22Rv1 (cell line): ENCODE measurements at regions not wholly inside any gene's neighbourhood (a gene's known extent, or its start where the extent isn't known, plus 50 kb on each side); places are given as distances from the start of the nearest gene placed in this dataset.

Experiments used
- H3K27ac ChIP-seq: fragments of 450-650 bp; 2 replicates; pipeline ENCODE4 v1.5.1; 2017
- CTCF ChIP-seq: fragments of 450-650 bp; IDR thresholded peaks from 2 replicates; pipeline ENCODE4 v1.5.1; 2017; ENCODE audit warnings: mild to moderate bottlenecking
- ZFX ChIP-seq: fragments of 450-650 bp; IDR thresholded peaks from 2 replicates; pipeline ENCODE4 v1.6.1; 2017; ENCODE audit warnings: antibody characterized with exemption, borderline replicate concordance

GRCh38 chr10:109411917-109412316, 511.4 kb downstream of the XPNPEP1 start:
- no peak overlapping the region for H3K27ac ChIP-seq
- TF ChIP-seq CTCF = no peak
- TF ChIP-seq ZFX = no peak

GRCh38 chr10:109405338-109405737, 518.0 kb downstream of the XPNPEP1 start:
- no peak for TF ChIP-seq ZFX
- TF ChIP-seq CTCF = no peak
- no peak overlapping the region for H3K27ac ChIP-seq

- no peak overlapping the region for H3K27ac ChIP-seq
- TF ChIP-seq CTCF (no peak), ZFX (no peak)
Measured at GRCh38 chr10:109403551-109403950, 519.8 kb downstream of the XPNPEP1 start.

- TF ChIP-seq ZFX (no peak), CTCF (no peak)
- H3K27ac ChIP-seq = no peak overlapping the region
Measured at GRCh38 chr10:109393425-109393824, 529.9 kb downstream of the XPNPEP1 start.

- no peak overlapping the region for H3K27ac ChIP-seq
- no peak for TF ChIP-seq CTCF
- no peak for TF ChIP-seq ZFX
Measured at GRCh38 chr10:109386921-109387320, 536.4 kb downstream of the XPNPEP1 start.

- no peak for TF ChIP-seq CTCF
- no peak for TF ChIP-seq ZFX
Measured at GRCh38 chr10:109386101-109386500, 537.2 kb downstream of the XPNPEP1 start.

GRCh38 chr10:109379186-109379585, 544.1 kb downstream of the XPNPEP1 start:
- no peak overlapping the region for H3K27ac ChIP-seq
- TF ChIP-seq ZFX (no peak), CTCF (no peak)

More at GRCh38 chr10:109386101-109386500, 537.2 kb downstream of the XPNPEP1 start:
- no peak overlapping the region for H3K27ac ChIP-seq
